ENCODE measurements at regions not wholly inside any gene's neighbourhood (a gene's known extent, or its start where the extent isn't known, plus 50 kb on each side); places are given as distances from the start of the nearest gene placed in this dataset.
"Not testable (repeated sequence)": the region's sequence is repeated elsewhere in the genome, so short reads cannot be mapped to it uniquely, and the experiment has no call there.

DNA sequence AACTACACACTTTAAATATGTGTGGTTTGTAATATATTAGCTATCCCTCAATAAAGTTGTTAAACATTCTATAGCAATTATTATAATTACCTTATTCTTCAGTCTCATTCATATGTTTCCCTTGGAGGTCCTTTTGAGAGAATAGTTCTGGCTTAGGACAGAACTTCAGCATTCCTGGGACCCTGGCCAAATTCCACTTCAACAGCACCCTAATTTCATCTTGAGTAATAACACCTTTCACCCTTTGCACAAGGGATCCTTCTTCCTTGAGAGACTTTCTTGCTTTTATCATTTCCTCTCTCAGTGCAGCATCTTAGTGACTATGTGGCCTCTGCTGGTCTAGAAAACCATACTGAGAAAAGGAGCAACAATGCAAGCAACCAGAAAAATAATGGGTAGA, 255.9 kb downstream of the C11orf87 start:
- DNase-seq (ENCODE audit: low read depth), result no peak

DNA sequence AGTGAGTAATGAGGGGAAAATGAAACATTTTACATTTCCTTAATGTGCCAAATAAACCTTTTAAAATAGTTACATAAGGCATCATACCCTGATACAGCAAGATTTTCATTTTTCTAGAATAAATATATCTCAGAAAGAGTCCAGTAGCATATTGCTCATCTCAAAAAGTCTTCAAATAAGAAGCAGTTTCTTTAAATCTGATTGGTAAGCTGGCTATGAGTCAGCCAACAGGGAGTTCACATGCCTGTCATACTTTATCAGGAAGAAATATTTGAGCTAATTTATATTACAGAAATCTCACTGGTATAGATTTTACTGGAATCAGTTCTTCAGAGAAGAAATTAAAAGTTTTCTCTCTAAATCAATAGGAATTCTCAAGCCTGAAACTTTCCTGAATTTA, 258.1 kb downstream of the C11orf87 start:
- no peak for DNase-seq (ENCODE audit: low read depth)

GRCh38 chr11:109682788-109683187, 260.8 kb downstream of the C11orf87 start:
- not testable (repeated sequence) for DNase-seq (ENCODE audit: low read depth)

DNA sequence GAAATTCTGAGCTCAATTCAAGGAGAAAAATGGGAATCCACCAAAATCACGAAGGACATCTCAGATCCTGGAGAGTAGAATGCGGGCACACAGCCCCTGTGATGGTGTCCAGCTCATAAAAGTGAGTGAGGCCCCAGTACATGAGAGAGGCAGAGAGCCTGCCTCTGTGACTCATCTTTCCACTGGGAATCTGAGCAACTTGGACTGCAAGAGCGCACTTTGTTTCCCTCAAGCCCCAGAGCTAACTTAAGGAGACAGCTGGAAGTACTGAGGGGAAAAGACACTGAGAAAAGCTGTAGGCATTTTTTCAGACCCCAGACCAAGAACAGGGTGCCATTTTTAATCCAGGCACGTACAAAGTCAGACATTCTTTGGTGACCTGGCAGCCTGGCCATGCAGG, 273.7 kb downstream of the C11orf87 start:
- DNase-seq (ENCODE audit: low read depth), result no peak

DNA sequence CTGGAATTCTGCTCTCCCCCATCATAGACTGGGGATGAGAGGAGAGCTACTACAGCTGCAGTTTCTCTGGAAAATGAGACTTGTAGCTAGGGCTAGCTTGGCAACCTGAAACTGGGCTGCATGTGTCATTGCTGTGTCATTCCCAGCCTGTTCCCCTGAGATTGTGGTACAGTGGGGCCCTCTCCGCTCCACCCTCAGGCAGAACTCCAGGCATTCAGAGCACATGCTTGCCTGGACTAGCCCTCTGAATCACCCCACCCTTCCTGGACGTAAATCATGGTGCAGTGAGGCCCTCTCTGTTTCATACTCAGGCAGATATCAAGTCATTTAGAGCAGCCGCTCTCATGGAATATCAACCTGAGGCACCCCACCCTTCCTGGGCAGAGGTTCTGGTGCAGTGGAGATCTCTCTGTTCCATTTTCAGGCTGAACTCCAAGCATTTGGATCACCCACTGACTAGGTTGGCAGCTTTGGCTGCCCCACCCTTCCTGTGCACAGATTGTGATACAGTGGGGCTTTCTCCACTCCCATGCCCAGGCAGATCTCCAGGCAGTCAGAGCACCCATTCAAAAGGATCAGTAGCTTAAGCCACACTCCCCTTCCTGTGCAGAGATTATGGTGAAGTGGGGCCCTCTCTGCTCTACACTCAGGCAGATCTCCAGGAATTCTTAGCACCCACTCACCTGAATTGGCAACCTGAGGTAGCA, 274.4 kb downstream of the C11orf87 start:
- no peak for DNase-seq (ENCODE audit: low read depth)

GRCh38 chr11:109697140-109697843, 275.3 kb downstream of the C11orf87 start:
- DNase-seq (ENCODE audit: low read depth), result no peak

DNA sequence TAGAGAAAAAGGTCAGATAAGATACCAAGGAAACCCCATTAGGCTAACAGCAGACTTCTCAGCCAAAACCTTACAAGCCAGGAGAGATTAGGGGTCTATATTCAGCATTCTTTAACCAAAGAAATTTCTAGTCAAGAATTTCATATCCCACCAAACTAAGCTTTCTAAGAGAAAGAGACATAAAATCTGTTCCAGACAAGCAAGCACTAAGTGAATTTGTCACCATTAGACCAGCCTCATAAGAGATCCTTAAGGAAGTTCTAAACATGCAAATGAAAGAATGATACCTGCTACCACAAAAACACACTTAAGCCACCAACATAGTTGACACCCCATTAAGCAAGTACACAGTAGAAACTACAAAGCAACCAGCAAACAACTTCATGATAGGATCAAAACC, 276.2 kb downstream of the C11orf87 start:
- no peak for DNase-seq (ENCODE audit: low read depth)

DNA sequence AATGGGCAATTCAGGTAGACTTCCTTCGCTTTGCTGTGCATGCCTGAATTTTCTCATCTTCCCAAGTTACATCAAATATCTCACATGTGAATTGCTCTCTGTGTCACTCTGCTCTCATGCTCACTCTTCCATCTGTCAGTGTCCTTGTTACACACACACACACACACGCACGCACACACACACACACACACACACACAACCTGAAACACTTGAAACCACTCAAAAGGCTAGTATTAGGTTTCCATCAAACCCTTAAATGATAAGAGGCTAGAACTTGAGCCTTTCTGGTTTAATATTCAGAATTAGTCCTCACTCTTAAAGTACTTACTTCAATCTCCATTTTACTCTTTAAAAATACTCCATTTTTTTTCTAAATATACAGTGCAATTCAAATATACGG, 282.4 kb downstream of the C11orf87 start:
- no peak for DNase-seq (ENCODE audit: low read depth)

GRCh38 chr11:109706945-109707344, 285.0 kb downstream of the C11orf87 start:
- DNase-seq (ENCODE audit: low read depth), result no peak

- DNase-seq (ENCODE audit: low read depth), result no peak
Observed at GRCh38 chr11:109707411-109707810, 285.4 kb downstream of the C11orf87 start.

DNA sequence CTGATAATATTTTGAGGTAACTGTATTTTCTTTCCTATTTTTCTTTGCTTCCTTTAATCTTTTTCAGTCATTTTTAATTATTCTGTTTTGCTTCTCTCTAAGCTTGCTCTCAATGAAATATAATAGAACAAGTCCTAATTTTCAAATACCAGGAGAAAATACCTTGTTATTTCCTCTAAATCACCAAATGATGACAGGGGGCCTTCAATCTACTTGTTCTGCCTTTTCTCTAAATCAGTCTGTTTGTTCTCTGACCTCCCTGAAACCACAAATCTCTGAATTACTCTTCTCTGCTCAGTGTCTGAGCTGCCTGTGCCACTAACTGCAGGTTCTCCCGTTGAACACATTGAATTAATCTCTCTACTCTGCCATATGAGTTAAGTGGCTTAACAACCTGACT, 286.2 kb downstream of the C11orf87 start:
- DNase-seq (ENCODE audit: low read depth), result no peak

DNA sequence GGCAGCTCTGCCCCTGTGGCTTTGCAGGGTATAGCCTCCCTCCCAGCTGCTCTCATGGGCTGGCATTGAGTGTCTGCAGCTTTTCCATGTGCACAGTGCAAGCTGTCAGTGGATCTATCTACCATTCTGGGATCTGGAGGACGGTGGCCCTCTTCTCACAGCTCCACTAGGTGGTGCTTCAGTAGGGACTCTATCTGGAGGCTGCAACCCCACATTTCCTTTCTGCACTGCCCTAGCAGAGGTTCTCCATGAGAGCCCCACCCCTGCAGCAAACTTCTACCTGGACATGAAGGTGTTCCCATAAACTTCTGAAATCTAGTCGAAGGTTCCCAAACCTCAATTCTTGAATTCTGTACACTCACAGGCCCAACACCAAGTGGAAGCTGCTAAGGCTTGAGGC, 292.5 kb downstream of the C11orf87 start:
- not testable (repeated sequence) for DNase-seq (ENCODE audit: low read depth)

DNA sequence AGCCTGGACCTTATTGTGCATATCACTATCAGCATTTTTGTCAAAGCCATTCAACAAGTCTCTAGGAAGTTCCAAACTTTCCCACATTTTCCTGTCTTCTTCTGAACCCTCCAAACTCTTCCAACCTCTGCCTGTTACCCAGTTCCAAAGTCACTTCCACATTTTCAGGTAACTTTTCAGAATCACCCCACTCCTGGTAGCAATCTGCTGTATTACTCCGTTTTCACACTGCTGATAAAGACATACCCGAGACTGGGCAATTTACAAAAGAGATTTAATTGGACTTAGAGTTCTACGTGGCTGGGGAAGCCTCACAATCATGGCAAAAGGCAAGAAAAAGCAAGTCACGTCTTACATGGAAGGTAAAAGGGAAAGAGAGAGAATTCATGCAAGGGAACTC, 293.4 kb downstream of the C11orf87 start:
- DNase-seq (ENCODE audit: low read depth), result not testable (repeated sequence)

DNA sequence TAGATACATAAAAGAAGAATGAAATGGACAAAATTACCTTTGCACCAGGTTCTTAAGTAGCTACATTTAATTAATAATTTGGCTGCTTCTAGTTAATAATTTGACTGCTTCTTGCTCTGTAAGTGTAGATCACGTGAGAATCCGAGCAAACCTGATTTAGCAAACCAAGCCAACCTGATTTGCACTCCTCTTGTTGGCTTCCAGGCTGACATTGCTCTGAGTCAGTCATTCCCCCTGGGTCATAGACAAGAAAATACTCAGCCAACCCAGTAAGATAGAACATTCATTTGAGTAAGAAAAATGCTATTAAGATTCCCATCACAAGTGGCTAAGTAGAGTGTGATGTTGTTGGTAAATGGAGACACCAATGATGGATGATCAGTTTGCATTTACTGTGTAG, 304.1 kb downstream of the C11orf87 start:
- no peak for DNase-seq (ENCODE audit: low read depth)

GRCh38 chr11:109728056-109728455, 306.1 kb downstream of the C11orf87 start:
- DNase-seq (ENCODE audit: low read depth), result no peak

- no peak for DNase-seq (ENCODE audit: low read depth)
Observed at GRCh38 chr11:109729761-109730160, 307.8 kb downstream of the C11orf87 start.

GRCh38 chr11:109730669-109731068, 308.7 kb downstream of the C11orf87 start:
- no peak for DNase-seq (ENCODE audit: low read depth)

DNA sequence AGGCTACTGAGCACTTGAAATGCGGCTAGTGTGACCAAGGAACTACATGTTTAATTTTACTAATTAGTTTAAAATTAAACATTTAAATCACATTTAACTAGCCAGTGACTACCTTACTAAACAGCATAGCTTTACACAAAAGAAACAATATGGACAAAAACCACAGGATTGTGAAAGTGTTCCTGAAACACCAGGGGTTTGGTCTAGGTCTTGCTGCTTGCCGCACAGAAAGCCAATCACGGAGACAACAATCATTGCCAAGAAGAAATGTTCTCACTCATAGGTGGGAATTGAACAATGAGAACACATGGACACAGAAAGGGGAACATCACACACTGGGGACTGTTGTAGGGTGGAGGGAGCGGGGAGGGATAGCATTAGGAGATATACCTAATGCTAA, 309.5 kb downstream of the C11orf87 start:
- DNase-seq (ENCODE audit: low read depth), result no peak

GRCh38 chr11:109733245-109733644, 311.3 kb downstream of the C11orf87 start:
- no peak for DNase-seq (ENCODE audit: low read depth)

DNA sequence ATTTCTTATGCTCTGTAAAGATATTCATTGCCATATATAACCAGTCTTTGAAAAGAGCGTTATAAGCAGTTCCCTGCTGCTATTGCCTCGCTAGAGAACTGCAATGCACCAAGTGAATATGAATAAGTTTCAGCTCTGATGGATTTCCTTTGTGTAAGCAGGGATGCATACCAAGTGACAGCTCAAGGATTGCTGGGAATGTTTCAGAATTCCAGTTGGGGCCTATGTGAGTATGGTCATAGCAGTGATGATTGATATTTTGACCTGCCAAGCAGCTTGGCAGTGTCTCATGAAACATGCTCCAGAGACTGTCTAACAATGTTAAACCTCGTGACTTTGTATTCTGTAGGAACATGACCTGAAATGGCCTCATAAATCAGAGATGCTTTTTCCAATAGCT, 312.6 kb downstream of the C11orf87 start:
- no peak for DNase-seq (ENCODE audit: low read depth)

DNA sequence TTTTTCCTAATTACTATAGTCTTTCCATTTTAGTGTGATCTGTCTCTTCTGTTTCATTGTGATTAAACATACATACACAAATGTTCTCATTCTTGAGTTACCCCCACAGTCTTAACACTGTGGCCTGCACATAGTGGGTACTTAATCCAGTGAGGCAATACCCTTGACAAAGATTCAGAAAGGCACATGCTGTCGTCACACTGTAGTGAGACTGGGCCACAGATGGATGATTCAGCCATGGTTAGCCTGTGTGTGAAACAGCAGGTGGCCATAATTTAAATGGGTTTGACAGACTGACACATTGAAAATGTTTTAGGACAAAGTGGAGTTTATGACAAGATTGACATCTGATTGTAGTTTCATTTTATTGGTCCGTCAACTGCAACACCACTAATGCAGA, 313.1 kb downstream of the C11orf87 start:
- no peak for DNase-seq (ENCODE audit: low read depth)

DNA sequence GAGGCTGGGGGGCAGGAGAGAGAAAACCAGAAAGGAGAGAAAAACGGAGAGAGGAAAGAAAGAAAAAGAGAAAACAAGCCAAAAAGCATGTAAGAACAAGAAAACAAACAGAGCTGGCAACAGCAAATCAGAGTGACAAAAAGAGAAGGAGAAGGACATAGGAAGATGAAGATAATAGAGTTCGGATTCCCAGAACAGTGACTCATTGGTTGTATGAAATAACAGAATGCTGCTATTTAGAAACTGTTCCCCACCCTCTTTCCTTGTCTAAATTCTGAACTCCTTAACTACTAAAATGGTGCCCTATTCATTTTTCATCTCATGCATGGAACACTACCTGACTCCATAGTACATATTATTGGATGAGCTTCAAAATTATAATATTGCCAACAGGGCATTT, 317.4 kb downstream of the C11orf87 start:
- DNase-seq (ENCODE audit: low read depth), result no peak

DNA sequence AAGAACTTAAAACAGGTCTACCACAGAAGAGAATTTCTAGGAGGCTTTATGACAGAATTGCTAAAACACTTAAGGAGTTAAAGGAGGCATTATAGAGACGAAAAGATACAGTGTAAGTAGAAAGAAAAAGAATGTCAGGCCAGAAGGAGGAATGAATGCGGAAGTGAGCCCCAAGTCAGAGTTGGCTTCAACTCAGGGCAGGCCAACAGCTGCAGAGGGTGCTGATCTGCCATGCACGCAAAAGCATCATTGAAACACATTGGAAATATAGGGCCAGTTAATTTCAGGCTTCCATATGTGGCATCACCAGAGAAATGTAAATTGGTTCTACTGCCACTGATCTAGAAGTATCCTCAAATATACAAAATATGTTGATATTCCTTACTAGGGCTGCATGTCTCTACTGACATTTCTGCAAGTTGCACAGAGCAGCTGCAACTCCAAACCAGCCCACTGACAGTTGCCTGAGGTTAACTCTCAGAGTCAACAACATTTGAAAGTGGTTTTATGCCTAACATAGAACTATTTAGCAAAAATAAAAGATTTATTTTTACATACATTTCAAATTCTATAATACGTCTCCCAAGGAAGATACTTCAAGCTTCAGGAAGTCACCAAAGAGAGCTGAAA, 324.1 kb downstream of the C11orf87 start:
- DNase-seq (ENCODE audit: low read depth), result no peak
